ENCODE measurements at regions not wholly inside any gene's neighbourhood (a gene's known extent, or its start where the extent isn't known, plus 50 kb on each side); places are given as distances from the start of the nearest gene placed in this dataset.

DNA sequence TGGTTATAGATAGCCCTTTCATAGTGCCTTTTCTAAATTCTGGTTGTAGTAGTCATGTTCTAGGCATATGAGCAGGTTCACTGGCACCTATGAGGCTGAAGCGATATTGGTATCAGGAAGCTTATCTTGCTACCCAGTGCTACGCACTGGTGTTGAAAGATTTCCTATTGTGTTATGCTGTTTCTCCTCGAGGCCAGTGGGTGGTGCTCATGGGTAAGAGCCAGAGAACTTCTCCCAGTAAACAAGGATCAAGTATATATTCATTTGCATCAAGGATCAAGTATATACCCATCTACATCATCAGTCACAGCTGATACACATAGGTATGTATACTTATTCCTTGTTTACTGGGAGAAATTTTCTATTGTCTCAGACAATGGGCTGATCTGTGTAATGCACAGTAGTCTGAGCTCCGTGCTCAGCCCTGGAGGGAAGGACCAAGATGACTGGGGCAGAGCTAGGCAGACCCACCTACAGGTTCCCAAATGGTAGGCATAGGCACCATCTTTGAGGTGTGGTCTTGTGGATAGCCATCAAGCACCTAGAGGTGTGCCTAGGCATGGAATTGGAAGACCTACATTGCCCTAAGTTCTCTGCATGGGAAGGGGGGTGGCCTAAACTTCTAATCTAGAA is 101.2 kb upstream of the GALNT13 start:
- TF ChIP-seq, protein P1, sequence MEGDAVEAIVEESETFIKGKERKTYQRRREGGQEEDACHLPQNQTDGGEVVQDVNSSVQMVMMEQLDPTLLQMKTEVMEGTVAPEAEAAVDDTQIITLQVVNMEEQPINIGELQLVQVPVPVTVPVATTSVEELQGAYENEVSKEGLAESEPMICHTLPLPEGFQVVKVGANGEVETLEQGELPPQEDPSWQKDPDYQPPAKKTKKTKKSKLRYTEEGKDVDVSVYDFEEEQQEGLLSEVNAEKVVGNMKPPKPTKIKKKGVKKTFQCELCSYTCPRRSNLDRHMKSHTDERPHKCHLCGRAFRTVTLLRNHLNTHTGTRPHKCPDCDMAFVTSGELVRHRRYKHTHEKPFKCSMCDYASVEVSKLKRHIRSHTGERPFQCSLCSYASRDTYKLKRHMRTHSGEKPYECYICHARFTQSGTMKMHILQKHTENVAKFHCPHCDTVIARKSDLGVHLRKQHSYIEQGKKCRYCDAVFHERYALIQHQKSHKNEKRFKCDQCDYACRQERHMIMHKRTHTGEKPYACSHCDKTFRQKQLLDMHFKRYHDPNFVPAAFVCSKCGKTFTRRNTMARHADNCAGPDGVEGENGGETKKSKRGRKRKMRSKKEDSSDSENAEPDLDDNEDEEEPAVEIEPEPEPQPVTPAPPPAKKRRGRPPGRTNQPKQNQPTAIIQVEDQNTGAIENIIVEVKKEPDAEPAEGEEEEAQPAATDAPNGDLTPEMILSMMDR (IDR thresholded peaks at IDR 0.05) = peak in 3 of 6 experiments; percentile 61 to 67 (median 66)
- TF ChIP-seq POLR2A (IDR thresholded peaks at IDR 0.05) = no peak
